Ovary (tissue), 3 donors: ENCODE measurements at regions not wholly inside any gene's neighbourhood (a gene's known extent, or its start where the extent isn't known, plus 50 kb on each side); places are given as distances from the start of the nearest gene placed in this dataset.

ENCODE experiments used
- CTCF ChIP-seq, 3 donors: fragments of 450-650 bp in 2 of 3; fragments of 200-600 bp in 1 of 3; IDR thresholded peaks; one replicate each; pipeline versions ENCODE4 v1.5.1 to v1.8.0; 2016 to 2022; ENCODE audit warnings: antibody characterized with exemption in 3 of 3, mild to moderate bottlenecking in 1 of 3
- POLR2A ChIP-seq: fragments of 450-650 bp; IDR thresholded peaks from one replicate; pipeline ENCODE4 v1.6.1; 2017; ENCODE audit warnings: antibody characterized with exemption, mild to moderate bottlenecking, moderate library complexity
- donor health status: DM: no; HTN: no; CAD: no.

DNA sequence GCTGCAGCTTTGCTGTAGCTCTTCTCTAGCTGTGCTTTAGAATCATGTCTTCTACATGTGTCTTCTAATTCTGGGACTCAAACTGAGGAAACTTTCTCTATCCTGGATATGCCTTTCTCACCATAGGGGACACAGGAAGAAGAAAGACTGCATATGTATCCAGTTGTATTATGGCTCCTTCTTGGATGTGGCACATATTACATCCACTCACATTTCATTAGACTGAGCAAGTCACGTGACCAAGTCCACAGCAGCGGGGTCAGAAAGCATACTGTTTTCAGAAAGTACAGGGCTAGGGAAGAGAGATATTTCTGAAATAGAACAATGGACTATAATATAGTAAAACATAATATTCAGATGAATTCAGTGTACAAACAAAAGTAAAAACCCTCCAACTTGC, 187.6 kb upstream of the RIMS1 start:
- no peak for TF ChIP-seq CTCF (IDR thresholded peaks at IDR 0.05)
- no peak for TF ChIP-seq POLR2A
